ENCODE measurements at regions not wholly inside any gene's neighbourhood (a gene's known extent, or its start where the extent isn't known, plus 50 kb on each side); places are given as distances from the start of the nearest gene placed in this dataset.

- Histone ChIP-seq H3K4me1 (ENCODE audit: control insufficient read depth, insufficient read depth, low read length) (peaks cover 9% of the 10 kb centered on the region), H3K9me3 (replicated peaks; ENCODE audit: control insufficient read depth, low read depth, low read length) (no peaks in the 10 kb centered on the region), H3K27ac (ENCODE audit: low read length) (no peak overlapping the region), H3K4me3 (ENCODE audit: low read length) (no peak overlapping the region), H3K36me3 (ENCODE audit: control insufficient read depth, insufficient read depth, low read length) (no peaks in the 10 kb centered on the region), H3K27me3 (ENCODE audit: control insufficient read depth, insufficient read depth, low read length) (no peaks in the 10 kb centered on the region)
- WGBS (ENCODE audit: insufficient coverage) = no CpG with 5 or more reads among the region's 4 CpGs
- peak; percentile 14 for DNase-seq
Measured at GRCh38 chr9:20065796-20066700, 277.2 kb upstream of the SLC24A2 start.

- H3K36me3 ChIP-seq (ENCODE audit: control insufficient read depth, insufficient read depth, low read length) = no peaks in the 10 kb centered on the region
- no peak for DNase-seq
- WGBS (ENCODE audit: insufficient coverage) = no CpG with 5 or more reads among the region's 4 CpGs
- no peaks in the 10 kb centered on the region for H3K27me3 ChIP-seq (ENCODE audit: control insufficient read depth, insufficient read depth, low read length)
- H3K9me3 ChIP-seq (replicated peaks; ENCODE audit: control insufficient read depth, low read depth, low read length) = no peaks in the 10 kb centered on the region
- no peak overlapping the region for H3K27ac ChIP-seq (ENCODE audit: low read length)
- H3K4me3 ChIP-seq (ENCODE audit: low read length) = no peak overlapping the region
- peaks cover 9% of the 10 kb centered on the region for H3K4me1 ChIP-seq (ENCODE audit: control insufficient read depth, insufficient read depth, low read length)
Measured at GRCh38 chr9:20065046-20065445, 276.2 kb upstream of the SLC24A2 start.

- no peaks in the 10 kb centered on the region for H3K4me1 ChIP-seq (ENCODE audit: control insufficient read depth, insufficient read depth, low read length)
- H3K27ac ChIP-seq (ENCODE audit: low read length) = no peak overlapping the region
- H3K27me3 ChIP-seq (ENCODE audit: control insufficient read depth, insufficient read depth, low read length) = no peaks in the 10 kb centered on the region
- H3K36me3 ChIP-seq (ENCODE audit: control insufficient read depth, insufficient read depth, low read length) = no peaks in the 10 kb centered on the region
- no peak overlapping the region for H3K4me3 ChIP-seq (ENCODE audit: low read length)
- no peaks in the 10 kb centered on the region for H3K9me3 ChIP-seq (replicated peaks; ENCODE audit: control insufficient read depth, low read depth, low read length)
- DNase-seq = no peak
- whole genome bisulfite sequencing (ENCODE audit: insufficient coverage) = no CpG with 5 or more reads among the region's 1 CpG
Measured at GRCh38 chr9:20054734-20055133, 265.9 kb upstream of the SLC24A2 start.

- Histone ChIP-seq H3K4me3 (ENCODE audit: low read length) (no peak overlapping the region), H3K27ac (ENCODE audit: low read length) (no peak overlapping the region), H3K27me3 (ENCODE audit: control insufficient read depth, insufficient read depth, low read length) (no peaks in the 10 kb centered on the region), H3K9me3 (replicated peaks; ENCODE audit: control insufficient read depth, low read depth, low read length) (no peaks in the 10 kb centered on the region), H3K36me3 (ENCODE audit: control insufficient read depth, insufficient read depth, low read length) (no peaks in the 10 kb centered on the region), H3K4me1 (ENCODE audit: control insufficient read depth, insufficient read depth, low read length) (no peaks in the 10 kb centered on the region)
- no CpG with 5 or more reads among the region's 4 CpGs for WGBS (ENCODE audit: insufficient coverage)
- no peak for DNase-seq
Measured at GRCh38 chr9:20048985-20049384, 260.1 kb upstream of the SLC24A2 start.

- DNase-seq = no peak
- Histone ChIP-seq H3K9me3 (replicated peaks; ENCODE audit: control insufficient read depth, low read depth, low read length) (no peaks in the 10 kb centered on the region), H3K4me1 (ENCODE audit: control insufficient read depth, insufficient read depth, low read length) (no peaks in the 10 kb centered on the region), H3K27ac (ENCODE audit: low read length) (no peak overlapping the region), H3K4me3 (ENCODE audit: low read length) (no peak overlapping the region), H3K27me3 (ENCODE audit: control insufficient read depth, insufficient read depth, low read length) (no peaks in the 10 kb centered on the region), H3K36me3 (ENCODE audit: control insufficient read depth, insufficient read depth, low read length) (no peaks in the 10 kb centered on the region)
- WGBS (ENCODE audit: insufficient coverage) = no CpG with 5 or more reads among the region's 2 CpGs
Measured at GRCh38 chr9:20048437-20048836, 259.6 kb upstream of the SLC24A2 start.

- no peak overlapping the region for H3K4me3 ChIP-seq (ENCODE audit: low read length)
- no peak overlapping the region for H3K27ac ChIP-seq (ENCODE audit: low read length)
- H3K27me3 ChIP-seq (ENCODE audit: control insufficient read depth, insufficient read depth, low read length) = no peaks in the 10 kb centered on the region
- DNase-seq = no peak
- H3K9me3 ChIP-seq (replicated peaks; ENCODE audit: control insufficient read depth, low read depth, low read length) = no peaks in the 10 kb centered on the region
- H3K4me1 ChIP-seq (ENCODE audit: control insufficient read depth, insufficient read depth, low read length) = peaks cover 9% of the 10 kb centered on the region
- no peaks in the 10 kb centered on the region for H3K36me3 ChIP-seq (ENCODE audit: control insufficient read depth, insufficient read depth, low read length)
Measured at GRCh38 chr9:20044686-20045085, 255.8 kb upstream of the SLC24A2 start.

- H3K27ac ChIP-seq (ENCODE audit: low read length) = no peak overlapping the region
- peaks cover 9% of the 10 kb centered on the region for H3K4me1 ChIP-seq (ENCODE audit: control insufficient read depth, insufficient read depth, low read length)
- no peak for DNase-seq
- 87% methylated on average over 1 of the region's 1 CpG for WGBS (ENCODE audit: insufficient coverage)
- H3K36me3 ChIP-seq (ENCODE audit: control insufficient read depth, insufficient read depth, low read length) = no peaks in the 10 kb centered on the region
- H3K9me3 ChIP-seq (replicated peaks; ENCODE audit: control insufficient read depth, low read depth, low read length) = no peaks in the 10 kb centered on the region
- H3K27me3 ChIP-seq (ENCODE audit: control insufficient read depth, insufficient read depth, low read length) = no peaks in the 10 kb centered on the region
- H3K4me3 ChIP-seq (ENCODE audit: low read length) = no peak overlapping the region
Measured at GRCh38 chr9:20043461-20043860, 254.6 kb upstream of the SLC24A2 start.

- no peak for DNase-seq
- H3K27ac ChIP-seq (ENCODE audit: low read length) = no peak overlapping the region
- no CpG with 5 or more reads among the region's 3 CpGs for WGBS (ENCODE audit: insufficient coverage)
Measured at GRCh38 chr9:20043035-20043434, 254.2 kb upstream of the SLC24A2 start.

GRCh38 chr9:20042128-20042711 is 253.4 kb upstream of the SLC24A2 start:
- no peaks in the 10 kb centered on the region for H3K36me3 ChIP-seq (ENCODE audit: control insufficient read depth, insufficient read depth, low read length)
- no peak overlapping the region for H3K27ac ChIP-seq (ENCODE audit: low read length)
- H3K4me3 ChIP-seq (ENCODE audit: low read length) = no peak overlapping the region
- H3K9me3 ChIP-seq (replicated peaks; ENCODE audit: control insufficient read depth, low read depth, low read length) = no peaks in the 10 kb centered on the region
- H3K27me3 ChIP-seq (ENCODE audit: control insufficient read depth, insufficient read depth, low read length) = no peaks in the 10 kb centered on the region
- no peak for DNase-seq
- H3K4me1 ChIP-seq (ENCODE audit: control insufficient read depth, insufficient read depth, low read length) = peaks cover 9% of the 10 kb centered on the region

More at GRCh38 chr9:20043035-20043434, 254.2 kb upstream of the SLC24A2 start:
- Histone ChIP-seq H3K4me1 (ENCODE audit: control insufficient read depth, insufficient read depth, low read length) (peaks cover 9% of the 10 kb centered on the region), H3K9me3 (replicated peaks; ENCODE audit: control insufficient read depth, low read depth, low read length) (no peaks in the 10 kb centered on the region), H3K36me3 (ENCODE audit: control insufficient read depth, insufficient read depth, low read length) (no peaks in the 10 kb centered on the region), H3K4me3 (ENCODE audit: low read length) (no peak overlapping the region), H3K27me3 (ENCODE audit: control insufficient read depth, insufficient read depth, low read length) (no peaks in the 10 kb centered on the region)

GRCh38 chr9:20041697-20042081 is 252.9 kb upstream of the SLC24A2 start:
- peaks cover 9% of the 10 kb centered on the region for H3K4me1 ChIP-seq (ENCODE audit: control insufficient read depth, insufficient read depth, low read length)
- H3K27me3 ChIP-seq (ENCODE audit: control insufficient read depth, insufficient read depth, low read length) = no peaks in the 10 kb centered on the region
- no peaks in the 10 kb centered on the region for H3K9me3 ChIP-seq (replicated peaks; ENCODE audit: control insufficient read depth, low read depth, low read length)
- WGBS (ENCODE audit: insufficient coverage) = 59% methylated on average over 5 of the region's 5 CpGs
- no peak overlapping the region for H3K4me3 ChIP-seq (ENCODE audit: low read length)
- peak; percentile 25 for DNase-seq
- H3K36me3 ChIP-seq (ENCODE audit: control insufficient read depth, insufficient read depth, low read length) = no peaks in the 10 kb centered on the region
- H3K27ac ChIP-seq (ENCODE audit: low read length) = peak overlapping the region; percentile 7
